NCI-H524 (cell line): ENCODE measurements at regions not wholly inside any gene's neighbourhood (a gene's known extent, or its start where the extent isn't known, plus 50 kb on each side); places are given as distances from the start of the nearest gene placed in this dataset.
A peak's percentile ranks its signal among the peaks of the same experiment; 100 is the strongest.

ENCODE experiments used
- DNase-seq, 2 experiments: peaks; one replicate each; lab custom pipeline; 2025; lab: John Stamatoyannopoulos, UW

- DNase-seq, result no peak
These were observed 134.9 kb upstream of the LRFN2 start for GRCh38 chr6:40722091-40722490.

GRCh38 chr6:40721271-40721952, 134.2 kb upstream of the LRFN2 start:
- DNase-seq, result peak in 1 of 2 experiments; percentile 53

DNA sequence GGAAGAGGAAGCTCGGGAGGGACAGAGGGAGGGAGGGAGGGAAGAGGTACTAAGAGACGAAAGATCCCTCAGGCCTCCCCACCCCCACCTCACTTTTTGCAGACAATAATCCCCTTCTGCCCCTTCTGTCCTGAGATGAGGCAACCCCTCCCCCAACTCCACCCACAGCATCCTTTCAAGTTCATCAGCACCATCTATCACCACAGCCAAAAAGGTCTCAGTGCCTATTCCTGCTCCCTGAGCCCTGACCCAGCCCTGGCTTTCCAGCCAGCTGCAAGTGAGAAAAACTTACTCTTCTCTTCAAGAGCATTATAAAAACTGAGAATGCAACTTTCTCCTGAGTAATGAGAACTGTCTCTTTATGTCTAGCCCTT, 133.2 kb upstream of the LRFN2 start:
- peak; percentile 58 to 87 for DNase-seq

- peak; percentile 71 to 84 for DNase-seq
These were observed 132.7 kb upstream of the LRFN2 start for GRCh38 chr6:40719671-40720374.

- no peak for DNase-seq
These were observed 131.2 kb upstream of the LRFN2 start for GRCh38 chr6:40718401-40718800.

DNA sequence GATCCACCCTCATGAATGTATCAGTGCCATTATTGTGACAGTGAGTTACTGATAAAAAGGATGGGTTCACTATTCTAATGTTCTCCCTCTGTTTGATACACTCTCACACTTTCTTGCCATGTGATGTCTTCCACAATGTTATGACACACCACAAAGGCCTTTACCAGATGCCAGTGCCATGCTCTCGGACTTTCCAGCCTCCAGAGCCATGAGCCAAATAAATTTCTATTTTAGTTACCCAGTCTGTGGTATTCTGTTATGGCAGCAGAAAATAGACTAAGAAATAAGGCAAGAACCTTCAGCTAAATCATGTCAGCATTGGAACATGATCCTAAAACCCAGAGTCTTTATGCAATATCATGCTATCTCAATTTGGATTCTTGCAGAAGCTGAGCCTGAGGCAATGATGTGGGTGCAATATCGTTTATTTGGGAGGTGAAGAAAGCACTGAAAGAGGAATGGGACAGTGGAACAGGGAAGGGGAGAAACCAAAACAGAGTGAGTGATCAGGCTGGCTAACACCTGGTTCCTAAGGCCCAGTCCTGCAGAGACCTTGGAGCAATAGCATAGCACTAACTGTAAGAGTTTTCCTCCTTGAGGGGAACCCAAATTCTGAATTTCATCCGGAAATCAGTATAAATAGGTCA, 130.4 kb upstream of the LRFN2 start:
- DNase-seq, result no peak

DNA sequence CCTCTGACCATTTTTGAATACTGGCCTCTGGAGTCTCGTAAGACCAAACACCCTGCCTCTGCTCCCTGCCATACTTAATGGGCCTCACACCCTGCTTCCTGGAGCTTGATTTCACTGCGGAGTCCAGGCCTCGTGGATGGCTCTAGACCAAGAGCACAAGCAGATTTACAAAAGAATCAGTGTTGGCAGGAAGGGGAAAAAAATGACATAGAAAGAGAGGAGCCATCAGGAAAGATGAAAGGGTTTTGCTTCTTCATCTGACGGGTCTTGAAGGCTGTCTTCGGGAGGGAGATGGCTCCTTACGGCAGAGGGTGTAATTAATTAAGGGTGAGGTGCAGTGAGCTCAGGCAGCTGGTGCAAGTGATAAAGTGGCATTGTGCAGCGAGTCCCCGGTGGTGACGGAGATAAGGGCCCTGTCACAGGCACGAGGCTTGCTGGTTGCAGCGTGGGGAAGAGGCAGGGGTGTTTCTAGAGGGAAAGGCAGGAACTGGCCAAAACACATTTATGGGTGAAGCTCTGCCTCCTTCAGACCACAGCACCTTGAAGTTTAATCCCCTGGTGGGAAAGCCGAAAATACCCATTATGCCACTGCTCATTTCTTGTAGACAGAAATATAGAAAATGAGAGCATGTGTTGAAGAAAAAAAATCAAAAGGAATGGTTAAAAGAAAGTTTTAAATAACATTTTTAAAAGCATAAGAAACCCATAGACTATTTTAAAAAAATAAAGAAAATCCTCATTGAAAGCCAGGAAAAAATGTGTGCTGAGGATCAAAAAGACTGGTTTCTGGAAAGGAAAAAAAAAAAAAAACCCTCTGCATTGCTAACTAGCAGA, 128.6 kb upstream of the LRFN2 start:
- peak; percentile 64 to 76 for DNase-seq

DNA sequence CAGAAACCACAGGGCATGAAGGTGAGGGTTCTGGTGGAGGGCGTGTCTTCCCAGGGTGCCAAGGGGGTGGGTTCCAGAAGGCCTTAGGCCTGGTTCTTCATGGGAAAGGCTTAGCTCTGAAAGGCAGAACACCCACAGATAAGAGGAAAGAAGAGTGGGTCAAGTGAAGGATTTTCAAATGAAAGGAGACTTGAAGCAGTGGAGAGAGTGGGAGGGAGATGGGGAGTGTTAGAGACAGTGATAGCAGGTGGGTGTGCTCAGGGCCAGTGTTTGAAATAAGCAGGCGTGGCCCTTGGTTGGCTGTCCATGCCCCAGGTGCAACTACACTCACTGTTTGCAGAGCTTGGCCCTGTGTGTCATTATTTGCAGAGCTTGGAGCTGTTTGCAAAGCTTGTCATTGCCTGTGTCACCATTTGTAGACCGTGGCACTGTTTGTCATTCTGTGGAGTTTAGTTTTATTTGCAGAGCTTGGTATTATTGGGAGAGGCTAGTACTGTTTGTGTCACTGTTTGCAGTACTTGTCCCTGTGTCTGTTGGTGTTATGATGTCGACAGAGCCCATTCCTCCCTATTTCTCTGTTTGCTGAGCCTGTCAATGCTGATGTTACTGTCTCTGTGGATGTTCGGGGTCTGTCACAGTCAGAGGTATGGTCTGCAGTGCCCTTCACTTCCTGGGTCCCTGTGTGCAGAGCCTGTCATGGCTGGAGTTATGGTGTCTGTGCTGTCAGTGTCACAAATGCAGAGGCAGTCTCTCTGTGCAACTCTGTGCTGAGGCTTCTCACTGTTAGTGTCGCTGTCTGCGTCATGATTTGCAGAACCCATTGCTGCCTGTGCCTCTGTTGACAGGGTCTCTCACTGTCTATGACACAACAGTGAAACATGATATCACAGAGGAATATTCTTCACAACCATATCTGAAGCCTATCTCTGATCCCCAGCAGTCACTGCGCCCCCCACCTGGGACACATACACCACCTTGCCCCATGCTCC, 127.7 kb upstream of the LRFN2 start:
- no peak for DNase-seq

DNA sequence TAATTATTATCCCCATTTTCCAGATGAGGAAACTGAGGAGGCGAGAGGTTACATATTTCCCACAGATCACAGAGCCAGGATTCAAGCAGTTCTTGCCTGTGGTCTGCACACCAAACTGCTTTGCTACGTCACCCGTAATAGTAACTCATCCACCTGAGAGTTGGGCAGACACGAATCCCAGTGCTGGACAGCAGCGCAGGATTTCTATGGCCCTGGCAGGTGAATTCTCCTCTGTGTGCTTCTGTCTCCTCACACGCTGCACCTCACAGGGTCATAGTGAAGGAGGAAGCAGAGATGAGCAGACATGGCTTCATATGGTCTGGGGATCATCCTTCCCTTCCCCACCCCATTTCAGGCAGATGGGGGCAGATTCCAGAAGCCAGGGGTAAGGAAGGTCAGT, 127.0 kb upstream of the LRFN2 start:
- DNase-seq, result no peak

DNA sequence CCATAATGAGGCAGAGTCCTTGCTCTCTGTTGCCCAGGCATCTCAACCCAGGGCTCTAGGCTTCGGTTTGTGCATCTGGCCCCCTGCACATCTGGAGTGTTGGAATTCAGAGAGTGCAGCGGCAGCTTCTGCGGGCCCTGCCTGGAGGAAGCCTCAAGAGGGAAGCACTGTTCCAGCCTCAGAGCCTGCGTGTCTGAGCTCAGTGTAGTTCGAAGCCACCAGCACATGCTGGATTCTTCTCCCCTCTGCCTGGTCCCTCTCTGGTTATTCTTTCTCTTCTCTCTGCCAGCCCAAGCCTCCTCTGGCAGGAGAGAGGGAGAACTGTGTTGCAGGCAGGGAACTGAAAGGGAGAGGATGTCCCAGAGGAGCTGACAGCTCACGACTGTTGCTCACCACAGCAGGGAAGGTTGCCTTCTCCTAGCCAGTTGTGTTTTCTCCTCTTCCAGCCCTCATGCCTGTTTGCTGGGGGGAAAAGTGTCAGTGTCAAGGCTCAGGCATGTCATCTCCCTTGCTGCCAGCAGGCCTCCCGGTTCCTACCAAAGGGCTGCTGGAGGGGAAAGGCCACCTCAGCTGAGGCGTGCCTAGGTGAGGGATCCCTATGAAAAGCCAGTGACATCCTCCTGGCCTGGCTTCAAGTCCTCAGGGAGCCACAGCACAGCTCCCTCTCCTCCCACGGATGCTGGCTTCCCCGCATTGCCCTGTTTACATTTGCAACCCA, 126.0 kb upstream of the LRFN2 start:
- peak in 1 of 2 experiments; percentile 23 for DNase-seq

DNA sequence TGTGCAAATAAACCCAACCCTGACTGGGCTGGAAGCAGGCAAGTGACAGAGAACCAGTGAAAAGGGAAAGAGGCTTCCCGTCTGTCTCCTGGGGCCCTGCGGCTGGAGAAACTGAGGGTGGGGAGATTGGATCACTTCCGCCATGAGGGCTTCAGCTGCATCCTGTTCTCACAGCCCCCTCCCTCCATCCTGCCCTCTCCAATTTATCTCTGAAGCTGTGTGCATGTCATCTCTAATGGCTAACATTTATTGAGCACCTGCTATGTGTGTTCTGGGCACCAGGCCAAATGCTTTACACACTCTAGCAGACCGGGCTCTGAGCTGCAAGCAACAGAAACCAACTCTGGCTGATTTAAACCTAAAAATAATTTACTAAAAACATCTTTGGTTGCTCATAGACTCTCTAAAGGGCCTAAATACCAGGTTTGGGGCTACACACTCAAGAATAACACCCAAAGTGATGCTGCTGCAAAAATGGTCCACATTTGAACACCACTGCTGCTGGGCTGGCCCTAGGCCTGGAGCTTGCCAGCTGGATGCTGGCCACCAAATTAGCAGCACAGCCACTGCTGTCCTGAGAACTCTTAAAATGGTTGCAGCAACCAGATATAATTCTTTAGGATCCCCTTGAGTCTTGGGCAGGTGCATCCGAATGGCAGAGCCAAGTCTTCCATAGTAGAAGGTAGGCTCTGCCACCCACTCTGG, 123.6 kb upstream of the LRFN2 start:
- no peak for DNase-seq

GRCh38 chr6:40708049-40708448, 120.9 kb upstream of the LRFN2 start:
- DNase-seq, result no peak

DNA sequence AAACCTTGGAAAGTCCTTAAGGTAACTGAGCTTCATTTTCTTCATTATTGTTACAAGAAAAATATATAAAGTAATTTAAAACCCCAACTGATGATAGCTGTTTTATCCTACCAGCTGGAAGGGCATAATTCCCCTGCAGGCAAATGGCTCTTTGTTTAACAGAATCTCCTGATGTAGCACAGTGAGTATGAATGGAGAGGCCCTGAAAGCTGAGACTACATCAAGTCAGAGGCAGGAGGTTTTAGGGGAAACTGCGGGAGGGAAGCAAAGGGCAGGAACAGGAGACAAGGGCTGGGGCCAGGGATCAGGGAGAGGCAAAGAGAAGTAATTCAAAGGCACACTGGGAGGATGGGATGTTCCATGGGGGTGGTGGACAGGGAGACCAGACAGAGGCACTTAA, 119.0 kb upstream of the LRFN2 start:
- DNase-seq, result no peak

DNA sequence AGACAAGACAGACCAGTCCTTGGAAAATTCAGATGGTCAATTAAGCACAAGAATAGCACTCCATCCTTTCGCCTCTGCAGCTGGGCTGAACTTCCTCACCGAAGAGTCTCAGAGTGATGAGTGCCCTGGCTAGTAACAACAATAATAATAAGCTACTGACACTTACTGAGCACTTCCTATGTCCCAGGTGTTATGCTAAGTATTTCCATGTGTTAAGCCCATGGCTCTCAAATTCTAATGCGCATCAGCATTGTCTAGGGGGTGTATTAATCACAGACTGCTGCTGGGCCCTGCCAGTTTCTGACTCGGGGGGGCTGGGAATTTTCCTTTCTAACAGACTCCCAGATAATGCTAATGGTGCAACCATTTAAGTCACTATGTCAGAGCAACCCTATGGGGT, 118.2 kb upstream of the LRFN2 start:
- DNase-seq, result peak; percentile 12 to 64

- no peak for DNase-seq
These were observed 114.3 kb upstream of the LRFN2 start for GRCh38 chr6:40701352-40702007.

DNA sequence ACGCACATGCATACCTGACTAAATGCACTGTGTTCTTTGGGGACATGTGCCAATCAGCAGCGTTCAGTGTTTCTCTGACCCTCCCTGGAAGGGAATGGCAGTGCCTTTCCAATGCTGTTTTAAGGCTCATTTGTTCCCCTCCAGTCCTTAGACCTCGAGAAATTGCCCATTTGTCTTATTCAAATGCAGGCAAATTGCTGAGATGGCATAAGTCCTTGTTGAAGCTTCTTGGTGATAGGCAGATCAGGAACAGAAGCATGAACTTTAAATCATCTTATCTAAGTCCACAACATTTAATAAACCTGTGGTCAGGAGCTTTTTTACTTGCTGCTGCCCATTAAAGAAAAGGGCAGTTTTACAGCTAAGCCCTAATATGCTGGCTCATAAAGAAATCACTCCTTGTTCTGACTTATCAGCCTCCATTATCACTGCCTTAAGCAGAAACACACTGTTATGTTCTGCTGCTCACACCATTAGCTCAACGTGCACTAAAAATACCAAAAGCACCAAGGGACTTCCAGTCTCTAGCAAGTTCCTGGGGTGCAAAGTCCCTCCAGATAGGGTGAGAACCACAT, 112.9 kb upstream of the LRFN2 start:
- no peak for DNase-seq

- peak; percentile 14 to 27 for DNase-seq
These were observed 108.7 kb upstream of the LRFN2 start for GRCh38 chr6:40695750-40696415.

DNA sequence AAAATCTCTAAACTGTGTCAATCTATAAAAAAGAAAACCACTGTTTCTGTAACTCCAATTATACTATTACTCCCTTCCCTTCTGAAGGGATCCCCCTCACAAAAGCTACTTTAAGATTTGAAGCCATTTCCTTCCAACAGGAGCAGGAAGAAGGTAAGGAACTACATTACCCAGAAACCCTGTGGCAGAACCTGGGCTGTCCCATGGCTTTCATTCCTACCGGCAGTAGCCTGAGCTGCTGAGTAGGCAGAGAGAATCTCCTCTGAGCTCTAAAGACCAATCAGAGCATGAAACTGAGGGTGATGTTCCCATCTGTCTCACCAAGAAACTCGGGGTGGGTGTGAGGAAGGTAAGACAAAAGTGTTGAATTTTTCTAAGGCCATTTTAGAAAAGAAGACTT, 108.0 kb upstream of the LRFN2 start:
- peak; percentile 13 to 62 for DNase-seq
